H1 (cell line): ENCODE measurements at regions not wholly inside any gene's neighbourhood (a gene's known extent, or its start where the extent isn't known, plus 50 kb on each side); places are given as distances from the start of the nearest gene placed in this dataset.

Experiments
- CTCF ChIA-PET: fragments of 300-600 bp; sonication (Branson Sonifier 250); formaldehyde crosslinking; loops from one replicate; lab custom pipeline; 2021; ENCODE audit not compliant: partially characterized antibody; lab: Charles Lee
- POLR2A ChIA-PET: fragments of 300-600 bp; sonication (Branson Sonifier 250); formaldehyde crosslinking; loops from one replicate; lab custom pipeline; 2021; ENCODE audit warnings: inconsistent platforms; ENCODE audit not compliant: partially characterized antibody; lab: Charles Lee
- DNase-seq, 2 experiments: peaks; one replicate each; pipeline versions ENCODE4 v3.0.0 to v3.0.0-alpha.2; 2010 to 2022; ENCODE audit warnings: low spot score in 2 of 2, low read depth in 1 of 2, mixed read lengths in 1 of 2
- FAIRE-seq: peaks from 2 replicates; lab custom pipeline; 2011; peaks lifted over from hg19 to GRCh38; lab: Jason Lieb, UNC
- H2AFZ ChIP-seq: 2 replicates; pipeline ENCODE4 v1.8.1; 2012; ENCODE audit warnings: low read length, inconsistent platforms
- H2AK5ac ChIP-seq: 2 replicates; pipeline ENCODE4 v1.6.1; 2013; ENCODE audit warnings: low read depth, low read length
- H2BK120ac ChIP-seq: replicated peaks from 2 replicates; pipeline ENCODE3; 2013; ENCODE audit warnings: low read depth, low read length, inconsistent platforms
- H2BK12ac ChIP-seq: 2 replicates; pipeline ENCODE4 v1.6.1; 2013; ENCODE audit warnings: low read depth, low read length
- H2BK15ac ChIP-seq: 2 replicates; pipeline ENCODE4 v1.6.1; 2013; ENCODE audit warnings: low read length
- H2BK20ac ChIP-seq: 2 replicates; pipeline ENCODE4 v1.6.1; 2013; ENCODE audit warnings: low read length
- H2BK5ac ChIP-seq: 2 replicates; pipeline ENCODE4 v1.6.1; 2013; ENCODE audit warnings: low read depth, low read length
- H3K14ac ChIP-seq: 2 replicates; pipeline ENCODE4 v1.6.1; 2013; ENCODE audit warnings: inconsistent platforms; ENCODE audit not compliant: insufficient read length
- H3K18ac ChIP-seq: 2 replicates; pipeline ENCODE4 v1.6.1; 2013; ENCODE audit warnings: low read length; ENCODE audit errors: extremely low read depth
- H3K23ac ChIP-seq: 2 replicates; pipeline ENCODE4 v1.6.1; 2013; ENCODE audit warnings: inconsistent platforms; ENCODE audit not compliant: insufficient read length
- H3K23me2 ChIP-seq: 2 replicates; pipeline ENCODE4 v1.6.1; 2013; ENCODE audit warnings: low read depth, low read length
- H3K27ac ChIP-seq: 2 replicates; pipeline ENCODE4 v1.6.1; 2011; ENCODE audit warnings: low read depth, low read length, inconsistent platforms
- H3K27me3 ChIP-seq, 4 experiments: replicated peaks in 1 of 4; 1 replicate in 1 of 4; 2 replicates in 3 of 4; pipeline versions ENCODE4 v1.6.1 to v1.8.1; 2011 to 2013; ENCODE audit warnings: low read length in 3 of 4, mild to moderate bottlenecking in 3 of 4, inconsistent platforms in 2 of 4, mixed read lengths in 2 of 4, moderate library complexity in 1 of 4; ENCODE audit not compliant: control insufficient read depth in 3 of 4, insufficient read depth in 3 of 4; ENCODE audit errors: extremely low read depth in 1 of 4
- H3K36me3 ChIP-seq, 4 experiments: 2 replicates each; pipeline versions ENCODE4 v1.6.1 to v1.8.1; 2011 to 2013; ENCODE audit warnings: mild to moderate bottlenecking in 4 of 4, low read length in 3 of 4, moderate library complexity in 2 of 4, control low read depth in 1 of 4, inconsistent platforms in 1 of 4; ENCODE audit not compliant: insufficient read depth in 4 of 4, control insufficient read depth in 2 of 4
- H3K4ac ChIP-seq: replicated peaks from 2 replicates; pipeline ENCODE3; 2013; ENCODE audit warnings: low read length, low read depth, mixed read lengths, inconsistent platforms; ENCODE audit not compliant: insufficient read length
- H3K4me1 ChIP-seq, 4 experiments: replicated peaks in 1 of 4; 1 replicate in 1 of 4; 2 replicates in 3 of 4; pipeline versions ENCODE4 v1.6.1 to v1.8.1; 2011 to 2013; ENCODE audit warnings: low read length in 3 of 4, inconsistent platforms in 2 of 4, mixed read lengths in 1 of 4; ENCODE audit not compliant: insufficient read depth in 4 of 4, control insufficient read depth in 3 of 4
- H3K4me2 ChIP-seq, 2 experiments: 2 replicates each; pipeline versions ENCODE4 v1.6.1 to v1.8.1; 2011 to 2013; ENCODE audit warnings: low read depth in 2 of 2, low read length in 2 of 2, control low read depth in 1 of 2, inconsistent platforms in 1 of 2, mild to moderate bottlenecking in 1 of 2; ENCODE audit not compliant: insufficient read depth in 1 of 2
- H3K4me3 ChIP-seq, 4 experiments: fragments of 200-600, 300-600 bp in 1 of 4; sonication (generic), shearing (Covaris generic), sonication (Bioruptor Twin) in 1 of 4; 2 replicates each; pipeline versions ENCODE4 v1.5.1 to v1.8.1; 2011 to 2016; ENCODE audit warnings: low read length in 4 of 4, low read depth in 3 of 4, control low read depth in 2 of 4, inconsistent platforms in 2 of 4, mild to moderate bottlenecking in 2 of 4, mixed read lengths in 1 of 4, moderate library complexity in 1 of 4; ENCODE audit not compliant: insufficient read depth in 2 of 4; ENCODE audit errors: extremely low read depth in 1 of 4
- H3K56ac ChIP-seq: replicated peaks from 2 replicates; pipeline ENCODE3; 2013; ENCODE audit warnings: low read depth, mild to moderate bottlenecking, mixed read lengths, low read length, inconsistent platforms; ENCODE audit not compliant: insufficient read length
- H3K79me1 ChIP-seq: 2 replicates; pipeline ENCODE4 v1.6.1; 2013; ENCODE audit warnings: low read depth, low read length, control low read depth
- H3K79me2 ChIP-seq, 2 experiments: 2 replicates each; pipeline versions ENCODE4 v1.6.1 to v1.8.1; 2012 to 2013; ENCODE audit warnings: low read length in 2 of 2, mild to moderate bottlenecking in 2 of 2, inconsistent platforms in 1 of 2; ENCODE audit not compliant: insufficient read depth in 2 of 2, control insufficient read depth in 1 of 2
- H3K9ac ChIP-seq, 4 experiments: replicated peaks in 1 of 4; 1 replicate in 1 of 4; 2 replicates in 3 of 4; pipeline versions ENCODE4 v1.6.1 to v1.8.1; 2011 to 2013; ENCODE audit warnings: low read depth in 3 of 4, low read length in 3 of 4, control low read depth in 2 of 4, mild to moderate bottlenecking in 2 of 4, moderate library complexity in 2 of 4, inconsistent platforms in 1 of 4; ENCODE audit errors: extremely low read depth in 1 of 4
- H3K9me3 ChIP-seq, 2 experiments: 2 replicates each; pipeline versions ENCODE4 v1.6.1 to v1.8.1; 2012 to 2013; ENCODE audit warnings: mild to moderate bottlenecking in 2 of 2, moderate library complexity in 2 of 2, control low read depth in 1 of 2, inconsistent platforms in 1 of 2, low read depth in 1 of 2, low read length in 1 of 2, mixed read lengths in 1 of 2; ENCODE audit not compliant: insufficient read depth in 2 of 2
- H4K20me1 ChIP-seq, 2 experiments: replicated peaks in 1 of 2; 2 replicates each; pipeline versions ENCODE3 to v1.8.1; 2011 to 2013; ENCODE audit warnings: inconsistent platforms in 2 of 2, low read length in 2 of 2, mild to moderate bottlenecking in 1 of 2; ENCODE audit not compliant: insufficient read depth in 2 of 2, control insufficient read depth in 1 of 2
- H4K5ac ChIP-seq: 2 replicates; pipeline ENCODE4 v1.6.1; 2013; ENCODE audit warnings: low read length, low read depth, mixed read lengths, inconsistent platforms; ENCODE audit not compliant: insufficient read length
- H4K8ac ChIP-seq: 2 replicates; pipeline ENCODE4 v1.8.0; 2013; ENCODE audit warnings: mild to moderate bottlenecking, moderate library complexity, low read length, inconsistent platforms; ENCODE audit not compliant: insufficient read depth; ENCODE audit errors: extremely low read depth
- H4K91ac ChIP-seq: replicated peaks from 2 replicates; pipeline ENCODE3; 2013; ENCODE audit warnings: low read length, mixed read lengths, inconsistent platforms; ENCODE audit not compliant: insufficient read length
- SIX5 ChIP-seq: IDR thresholded peaks from 2 replicates; pipeline ENCODE4 v1.6.1; 2011; ENCODE audit warnings: mild to moderate bottlenecking, low read depth, low read length
- USF2 ChIP-seq: IDR thresholded peaks from 2 replicates; pipeline ENCODE4 v1.6.1; 2011; ENCODE audit warnings: low read length, improper control_type of control experiment
- WGBS, 2 experiments: shearing (Covaris generic) in 1 of 2; methylation state at CpG; one replicate each; pipeline versions ENCODE4 v1.1.6 to v1.1.7; 2013 to 2015; ENCODE audit warnings: low lambda C conversion rate in 2 of 2, mixed read lengths in 2 of 2, inconsistent platforms in 1 of 2, low coverage in 1 of 2, missing lambda C conversion rate in 1 of 2; ENCODE audit not compliant: insufficient replicate concordance in 2 of 2, insufficient coverage in 1 of 2, insufficient read length in 1 of 2; ENCODE audit errors: extremely low coverage in 1 of 2, missing lambda C conversion rate in 1 of 2; 5-methylcytosine and 5-hydroxymethylcytosine counted together

- H3K27me3 ChIP-seq, result peaks cover 0 to 3% (median 0%) of the 10 kb centered on the region in 4 experiments; a peak in 2 of 7 replicates
- H3K4ac ChIP-seq, result no peak overlapping the region
- H3K36me3 ChIP-seq, result no peaks in the 10 kb centered on the region
- H3K4me3 ChIP-seq, result no peak overlapping the region
- H2BK12ac ChIP-seq, result no peak overlapping the region
- DNase-seq (no peak), FAIRE-seq (no peak)
- ChIA-PET CTCF (interaction anchor here (0.6 to 1.2 kb wide), 4 partner anchors 23 to 253 kb away, joined by 3 read pairs; no protein-coding TSS in a partner anchor), POLR2A (no interaction called here)
- H3K14ac ChIP-seq, result no peak overlapping the region
- H3K18ac ChIP-seq, result no peak overlapping the region
- H3K23me2 ChIP-seq, result no peaks in the 10 kb centered on the region
- H4K91ac ChIP-seq, result no peak overlapping the region
- H2AK5ac ChIP-seq, result no peak overlapping the region
- no peaks in the 10 kb centered on the region for H3K79me2 ChIP-seq
- no peaks in the 10 kb centered on the region for H3K9me3 ChIP-seq
- 0 out of 2 replicates have a peak overlapping the region, but pooled peaks have one; percentile 8 for H2BK5ac ChIP-seq
- H4K20me1 ChIP-seq, result no peaks in the 10 kb centered on the region
- WGBS, 2 experiments, result 84% methylated on average over 6 of the region's 6 CpGs; no CpG with 5 or more reads in 1 of the 2 experiments
- no peak overlapping the region for H4K5ac ChIP-seq
- no peak overlapping the region for H3K56ac ChIP-seq
- no peak overlapping the region for H2BK15ac ChIP-seq
- no peak overlapping the region for H3K4me2 ChIP-seq
- TF ChIP-seq USF2 (no peak), SIX5 (no peak)
- no peak overlapping the region for H4K8ac ChIP-seq
- H3K27ac ChIP-seq, result no peak overlapping the region
- no peak overlapping the region for H2AFZ ChIP-seq
- no peak overlapping the region for H2BK120ac ChIP-seq
- H3K4me1 ChIP-seq, result peaks cover 12 to 17% (median 15%) of the 10 kb centered on the region in 4 experiments
- no peaks in the 10 kb centered on the region for H3K79me1 ChIP-seq
- no peak overlapping the region for H2BK20ac ChIP-seq
- H3K9ac ChIP-seq, result no peak overlapping the region
- H3K23ac ChIP-seq, result no peak overlapping the region
Observed at GRCh38 chr1:94628499-94628843, 86.9 kb upstream of the F3 start.
